Omental fat pad (tissue), 3 donors: ENCODE measurements at regions not wholly inside any gene's neighbourhood (a gene's known extent, or its start where the extent isn't known, plus 50 kb on each side); places are given as distances from the start of the nearest gene placed in this dataset.

ENCODE experiments used
- ATAC-seq: fragments of 150-250 bp; one replicate; pipeline ENCODE4 v1.9.1; 2016; ENCODE audit warnings: mild to moderate bottlenecking, moderate library complexity; ENCODE audit not compliant: low FRiP score
- DNase-seq: peaks from one replicate; pipeline ENCODE4 v3.0.0-alpha.2; 2019; ENCODE audit warnings: low spot score
- CTCF ChIP-seq, 3 donors: fragments of 450-650 bp; IDR thresholded peaks; one replicate each; pipeline ENCODE4 v1.5.1; 2016 to 2017; ENCODE audit warnings: antibody characterized with exemption in 3 of 3, mild to moderate bottlenecking in 3 of 3, moderate library complexity in 2 of 3

DNA sequence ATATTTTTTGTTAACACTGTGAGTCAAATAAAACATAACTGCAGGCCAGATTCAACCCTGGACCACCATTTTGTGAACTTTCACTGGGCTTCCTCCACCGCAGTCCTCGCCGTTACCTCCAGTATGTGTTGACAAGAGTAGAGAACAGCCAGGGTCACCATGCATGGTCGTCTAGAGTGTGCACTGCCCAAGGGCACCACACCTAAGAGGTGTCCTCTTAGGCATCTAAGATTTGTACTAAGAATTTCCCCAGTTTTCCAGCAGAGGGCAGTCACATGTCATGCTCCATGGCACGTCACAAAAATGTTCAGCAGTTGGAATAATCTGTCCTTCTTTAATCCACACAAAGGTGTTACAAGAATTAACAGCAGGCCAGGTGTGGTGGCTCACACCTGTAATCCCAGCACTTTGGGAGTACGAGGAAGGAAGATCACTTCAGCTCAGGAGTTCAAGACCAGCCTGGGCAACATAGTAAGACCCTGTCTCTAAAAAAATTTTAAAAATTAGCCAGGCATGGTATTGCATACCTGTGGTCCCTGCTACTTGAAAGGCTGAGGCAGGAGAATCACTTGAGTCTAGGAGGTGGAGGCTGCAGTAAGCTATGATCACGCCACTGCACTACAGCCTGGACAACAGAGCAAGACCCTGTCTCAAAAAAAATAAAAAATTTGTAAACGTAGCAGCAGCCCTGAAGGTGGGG lies 71.2 kb upstream of the FOXK1 start:
- TF ChIP-seq CTCF (IDR thresholded peaks at IDR 0.05): peak in 1 of 3 donors; percentile 15
- ATAC-seq: no peak
- no peak for DNase-seq

DNA sequence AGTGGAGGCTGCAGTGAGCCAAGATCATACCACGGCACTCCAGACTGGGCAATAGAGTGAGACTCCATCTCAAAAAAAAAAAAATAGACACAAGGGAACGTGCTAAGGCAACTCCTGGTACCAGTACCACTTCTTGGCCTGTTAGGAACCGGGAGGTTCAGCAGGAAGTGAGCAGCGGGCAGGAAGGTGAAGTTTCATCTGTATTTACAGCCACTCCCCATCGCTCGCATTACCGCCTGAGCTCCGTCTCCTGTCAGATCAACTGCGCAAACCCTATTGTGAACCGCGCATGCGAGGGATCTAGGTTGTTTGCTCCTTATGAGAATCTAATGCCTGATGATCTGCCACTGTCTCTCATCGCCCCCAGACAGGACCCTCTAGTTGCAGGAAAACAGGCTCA lies 69.9 kb upstream of the FOXK1 start:
- ATAC-seq: no peak
- TF ChIP-seq CTCF (IDR thresholded peaks at IDR 0.05): no peak
- DNase-seq: no peak

GRCh38 chr7:4612939-4613841 lies 68.9 kb upstream of the FOXK1 start:
- no peak for TF ChIP-seq CTCF (IDR thresholded peaks at IDR 0.05)
- peak; percentile 38 for ATAC-seq
- DNase-seq: no peak

- DNase-seq: no peak
- peak; percentile 38 for ATAC-seq
- no peak for TF ChIP-seq CTCF (IDR thresholded peaks at IDR 0.05)
Observed at GRCh38 chr7:4613846-4614548, 68.1 kb upstream of the FOXK1 start.

DNA sequence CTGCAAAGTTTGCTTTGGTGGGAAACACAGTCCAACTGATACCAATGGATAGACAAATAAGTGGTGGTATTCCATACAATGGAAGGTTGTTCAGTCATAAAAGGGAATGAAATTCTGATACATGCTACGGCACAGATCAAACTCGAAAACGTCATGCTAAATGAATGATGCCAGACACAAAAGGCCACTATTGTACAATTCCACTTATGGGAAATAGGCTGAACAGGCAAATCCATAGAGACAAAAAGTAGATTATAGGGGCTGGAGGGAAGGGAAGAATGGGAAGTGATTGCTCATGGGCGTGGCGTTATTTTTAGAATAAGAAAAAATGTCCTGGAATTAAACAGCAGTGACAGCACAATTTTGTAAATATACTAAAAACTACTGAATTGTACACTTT lies 66.0 kb upstream of the FOXK1 start:
- ATAC-seq (no peak), DNase-seq (no peak)
- no peak for TF ChIP-seq CTCF (IDR thresholded peaks at IDR 0.05)

- no peak for TF ChIP-seq CTCF (IDR thresholded peaks at IDR 0.05)
- ATAC-seq: no peak
- no peak for DNase-seq
Observed at GRCh38 chr7:4621396-4621795, 60.7 kb upstream of the FOXK1 start.
